H1 (cell line): ENCODE measurements at regions not wholly inside any gene's neighbourhood (a gene's known extent, or its start where the extent isn't known, plus 50 kb on each side); places are given as distances from the start of the nearest gene placed in this dataset.

Source experiments
- CBX8 ChIP-seq: fragments of 300-800, 300-1000 bp; sonication (generic); IDR thresholded peaks from 2 replicates; pipeline ENCODE4 v1.7.1; 2016; ENCODE audit warnings: low read depth, low read length, borderline replicate concordance
- CHD2 ChIP-seq: IDR thresholded peaks from 2 replicates; pipeline ENCODE4 v1.6.1; 2012; ENCODE audit warnings: low read length, improper control_type of control experiment
- CHD7 ChIP-seq: fragments of 300-600 bp; sonication (generic); IDR thresholded peaks from 2 replicates; pipeline ENCODE4 v1.7.1; 2012; ENCODE audit warnings: low read length, moderate library complexity, mild to moderate bottlenecking, inconsistent platforms; ENCODE audit not compliant: insufficient replicate concordance
- EP300 ChIP-seq, 2 experiments: IDR thresholded peaks; 1 replicate in 1 of 2; 2 replicates in 1 of 2; pipeline ENCODE4 v1.6.1; 2011 to 2012; ENCODE audit warnings: low read depth in 2 of 2, low read length in 2 of 2, mild to moderate bottlenecking in 2 of 2, borderline replicate concordance in 1 of 2, inconsistent platforms in 1 of 2, moderate library complexity in 1 of 2
- KDM5A ChIP-seq: fragments of 200-600 bp; IDR thresholded peaks from 2 replicates; pipeline ENCODE4 v1.7.1; 2012; ENCODE audit warnings: mild to moderate bottlenecking, low read length, inconsistent platforms, mixed read lengths
- RXRA ChIP-seq: IDR thresholded peaks from 2 replicates; pipeline ENCODE4 v1.6.1; 2011; ENCODE audit warnings: low read depth, mild to moderate bottlenecking, low read length, moderate library complexity; ENCODE audit not compliant: insufficient read depth
- SIRT6 ChIP-seq: IDR thresholded peaks from one replicate; pipeline ENCODE4 v1.7.1; 2012; ENCODE audit warnings: low read length, inconsistent platforms
- TF ChIP-seq, protein P1 (sequence below): IDR thresholded peaks from 2 replicates; pipeline ENCODE4 v1.6.1; 2012; ENCODE audit warnings: low read length, inconsistent platforms

- no peak for TF ChIP-seq CHD7
- TF ChIP-seq EP300 (IDR thresholded peaks at IDR 0.05; ENCODE audit: borderline replicate concordance in 1 of 2, low read depth in 2 of 2, low read length in 2 of 2): no peak
- no peak for TF ChIP-seq KDM5A
- no peak for TF ChIP-seq SIRT6
- TF ChIP-seq, protein P1, sequence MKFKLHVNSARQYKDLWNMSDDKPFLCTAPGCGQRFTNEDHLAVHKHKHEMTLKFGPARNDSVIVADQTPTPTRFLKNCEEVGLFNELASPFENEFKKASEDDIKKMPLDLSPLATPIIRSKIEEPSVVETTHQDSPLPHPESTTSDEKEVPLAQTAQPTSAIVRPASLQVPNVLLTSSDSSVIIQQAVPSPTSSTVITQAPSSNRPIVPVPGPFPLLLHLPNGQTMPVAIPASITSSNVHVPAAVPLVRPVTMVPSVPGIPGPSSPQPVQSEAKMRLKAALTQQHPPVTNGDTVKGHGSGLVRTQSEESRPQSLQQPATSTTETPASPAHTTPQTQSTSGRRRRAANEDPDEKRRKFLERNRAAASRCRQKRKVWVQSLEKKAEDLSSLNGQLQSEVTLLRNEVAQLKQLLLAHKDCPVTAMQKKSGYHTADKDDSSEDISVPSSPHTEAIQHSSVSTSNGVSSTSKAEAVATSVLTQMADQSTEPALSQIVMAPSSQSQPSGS: no peak
- no peak for TF ChIP-seq CBX8
- no peak for TF ChIP-seq RXRA
- no peak for TF ChIP-seq CHD2
Observed at GRCh38 chr2:145721681-145722080, 1201.8 kb upstream of the ZEB2 start (continued).
